Brain microvascular endothelial cell (primary cell): ENCODE measurements at regions not wholly inside any gene's neighbourhood (a gene's known extent, or its start where the extent isn't known, plus 50 kb on each side); places are given as distances from the start of the nearest gene placed in this dataset.
A peak's percentile ranks its signal among the peaks of the same experiment; 100 is the strongest.

Experiments used
- DNase-seq: peaks from one replicate; pipeline ENCODE4 v3.0.0-alpha.2; 2020
- H3K27ac ChIP-seq: fragments of 250-450 bp; sonication (Bioruptor Pico); 2 replicates; pipeline ENCODE4 v1.5.1; 2020; ENCODE audit warnings: mild to moderate bottlenecking, moderate library complexity
- H3K27me3 ChIP-seq: fragments of 250-450 bp; sonication (Bioruptor Pico); replicated peaks from 2 replicates; pipeline ENCODE4 v1.5.1; 2020; ENCODE audit warnings: mild to moderate bottlenecking
- H3K36me3 ChIP-seq: fragments of 250-450 bp; sonication (Bioruptor Pico); replicated peaks from 2 replicates; pipeline ENCODE4 v1.5.1; 2020; ENCODE audit warnings: mild to moderate bottlenecking
- H3K4me3 ChIP-seq: 2 replicates; pipeline ENCODE4 v1.5.1; 2011; ENCODE audit warnings: low read depth, mild to moderate bottlenecking, control low read depth, low read length, moderate library complexity
- CTCF ChIP-seq: IDR thresholded peaks from 2 replicates; pipeline ENCODE4 v1.5.1; 2011; ENCODE audit warnings: low read depth, mild to moderate bottlenecking, moderate library complexity, low read length, control low read depth, inconsistent platforms; ENCODE audit errors: missing control alignments
- in situ Hi-C: cut with HindIII; loops from 2 replicates; pipeline ENCODE4 v1.10.0; 2017; ENCODE audit warnings: low sequenced_read_pairs, low pct_ligation_motif_present

DNA sequence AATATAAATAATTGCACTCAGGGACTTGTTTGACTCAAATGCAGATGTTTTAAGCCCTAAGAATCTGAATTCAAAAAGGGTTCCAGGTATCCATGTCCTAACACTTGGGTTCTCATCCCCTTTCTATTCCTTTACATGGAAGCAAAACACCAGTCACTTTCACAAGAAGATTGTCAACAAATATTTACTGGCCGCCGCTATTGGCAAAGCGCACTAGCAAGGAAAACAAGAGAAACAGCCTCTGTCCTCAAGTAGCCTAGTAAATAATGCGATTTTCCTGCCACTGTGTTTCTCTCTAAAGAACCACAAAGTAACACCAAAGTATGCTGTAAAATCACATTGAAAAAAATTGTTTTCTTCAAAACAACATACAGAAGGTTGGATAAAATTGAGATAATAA is 66.7 kb upstream of the EZH2 start:
- Histone ChIP-seq H3K27me3 (no peaks in the 10 kb centered on the region), H3K36me3 (no peaks in the 10 kb centered on the region), H3K27ac (no peak overlapping the region), H3K4me3 (no peak overlapping the region)
- no peak for TF ChIP-seq CTCF
- in situ Hi-C loops = no loop called here
- DNase-seq = no peak

GRCh38 chr7:148944935-148945934 is 61.1 kb upstream of the EZH2 start:
- Histone ChIP-seq H3K4me3 (no peak overlapping the region), H3K36me3 (no peaks in the 10 kb centered on the region), H3K27me3 (no peaks in the 10 kb centered on the region), H3K27ac (no peak overlapping the region)
- in situ Hi-C loops = no loop called here
- no peak for TF ChIP-seq CTCF
- peak; percentile 17 for DNase-seq

- peak; percentile 71 for TF ChIP-seq CTCF
- Histone ChIP-seq H3K27ac (peak overlapping the region; percentile 87), H3K27me3 (no peaks in the 10 kb centered on the region), H3K36me3 (no peaks in the 10 kb centered on the region), H3K4me3 (peak overlapping the region; percentile 96)
- in situ Hi-C loops = no loop called here
- peak; percentile 68 for DNase-seq
These were observed 57.6 kb upstream of the EZH2 start for GRCh38 chr7:148941598-148942275.

GRCh38 chr7:148940702-148941597 is 56.9 kb upstream of the EZH2 start:
- H3K4me3 ChIP-seq = peak overlapping the region; percentile 96
- no peak for TF ChIP-seq CTCF
- DNase-seq = peak; percentile 86
- in situ Hi-C loops = no loop called here
- peak overlapping the region; percentile 87 for H3K27ac ChIP-seq
- H3K27me3 ChIP-seq = no peaks in the 10 kb centered on the region
- no peaks in the 10 kb centered on the region for H3K36me3 ChIP-seq

DNA sequence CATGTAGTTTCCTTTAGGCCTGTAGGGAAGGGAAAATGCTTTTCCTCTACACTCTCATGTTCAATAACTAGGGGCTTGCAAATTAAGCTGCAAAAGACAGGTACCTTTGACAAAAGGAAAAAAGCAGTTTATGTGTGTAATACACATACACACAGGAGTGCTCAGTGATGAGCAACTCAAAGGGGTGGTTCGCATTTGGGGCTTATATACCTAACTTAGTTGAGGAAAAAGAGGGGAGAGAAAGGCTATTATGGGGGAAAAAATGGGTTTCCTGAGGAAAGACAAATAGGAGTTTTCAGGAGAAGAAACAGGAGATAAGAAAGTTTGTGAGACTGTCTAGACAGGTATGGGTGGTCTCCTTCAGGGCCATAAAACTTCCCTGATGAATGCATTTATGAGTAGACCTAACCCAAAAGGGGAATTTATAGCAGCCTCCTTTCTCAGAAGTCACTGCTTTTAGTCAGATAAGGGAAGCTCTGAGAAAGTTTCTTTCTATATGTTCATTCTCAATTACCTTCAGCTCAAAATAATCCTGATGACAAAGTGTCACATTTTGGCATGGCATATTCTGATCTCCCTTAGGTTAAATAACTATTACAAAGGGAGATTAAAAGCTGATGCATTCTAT is 55.2 kb upstream of the EZH2 start:
- Histone ChIP-seq H3K4me3 (no peak overlapping the region), H3K27ac (no peak overlapping the region), H3K27me3 (no peaks in the 10 kb centered on the region), H3K36me3 (no peaks in the 10 kb centered on the region)
- DNase-seq = no peak
- in situ Hi-C loops = no loop called here
- TF ChIP-seq CTCF = no peak
